ENCODE measurements at regions not wholly inside any gene's neighbourhood (a gene's known extent, or its start where the extent isn't known, plus 50 kb on each side); places are given as distances from the start of the nearest gene placed in this dataset.

DNA sequence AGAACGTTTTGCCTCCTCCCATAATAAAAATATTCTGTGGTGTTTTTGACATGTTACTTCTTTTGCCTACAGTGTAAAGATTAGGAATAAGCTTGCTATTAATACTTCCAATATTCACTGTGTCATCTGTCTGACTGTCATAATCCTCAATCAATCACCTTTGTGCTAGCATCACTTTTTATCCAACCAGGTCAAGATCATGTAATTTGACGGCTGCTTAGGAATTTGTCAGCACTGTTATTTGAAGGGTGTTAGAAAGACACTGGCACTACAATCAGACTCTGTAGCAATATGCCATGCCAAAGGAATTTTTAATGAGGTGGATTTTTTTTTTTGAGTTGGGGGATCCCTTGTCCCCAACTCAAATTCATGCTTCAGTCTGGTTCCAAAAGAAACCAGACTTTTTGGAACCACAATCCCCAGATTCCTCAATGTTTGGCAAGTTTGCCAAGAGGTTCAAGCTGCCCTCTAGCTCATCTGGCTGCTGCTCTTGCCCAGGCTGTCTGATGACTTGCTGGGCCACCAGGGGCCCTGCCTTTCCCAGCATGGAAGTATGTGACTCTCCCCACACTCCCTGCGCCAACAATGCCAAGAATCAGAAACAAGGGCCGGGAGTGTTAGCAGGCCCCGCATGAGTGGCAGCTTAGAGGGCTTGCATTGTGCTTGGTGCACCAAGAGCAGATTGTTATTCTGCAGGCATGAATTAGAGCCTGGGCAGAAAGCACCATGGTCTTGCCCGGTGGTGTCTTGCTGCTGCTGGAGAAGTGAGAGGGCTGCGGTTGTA lies 58.6 kb upstream of the TSC22D2 start:
- no peaks in the 10 kb centered on the region for H3K36me3 Mint-ChIP-seq (ENCODE audit: low read depth)
- H3K4me1 Mint-ChIP-seq (ENCODE audit: low read depth), result peaks cover 74% of the 10 kb centered on the region
- H3K4me3 Mint-ChIP-seq (ENCODE audit: unreplicated experiment), result no peak overlapping the region
- no peaks in the 10 kb centered on the region for H3K9me3 Mint-ChIP-seq (ENCODE audit: low read depth)
- TF ChIP-seq, protein P1, sequence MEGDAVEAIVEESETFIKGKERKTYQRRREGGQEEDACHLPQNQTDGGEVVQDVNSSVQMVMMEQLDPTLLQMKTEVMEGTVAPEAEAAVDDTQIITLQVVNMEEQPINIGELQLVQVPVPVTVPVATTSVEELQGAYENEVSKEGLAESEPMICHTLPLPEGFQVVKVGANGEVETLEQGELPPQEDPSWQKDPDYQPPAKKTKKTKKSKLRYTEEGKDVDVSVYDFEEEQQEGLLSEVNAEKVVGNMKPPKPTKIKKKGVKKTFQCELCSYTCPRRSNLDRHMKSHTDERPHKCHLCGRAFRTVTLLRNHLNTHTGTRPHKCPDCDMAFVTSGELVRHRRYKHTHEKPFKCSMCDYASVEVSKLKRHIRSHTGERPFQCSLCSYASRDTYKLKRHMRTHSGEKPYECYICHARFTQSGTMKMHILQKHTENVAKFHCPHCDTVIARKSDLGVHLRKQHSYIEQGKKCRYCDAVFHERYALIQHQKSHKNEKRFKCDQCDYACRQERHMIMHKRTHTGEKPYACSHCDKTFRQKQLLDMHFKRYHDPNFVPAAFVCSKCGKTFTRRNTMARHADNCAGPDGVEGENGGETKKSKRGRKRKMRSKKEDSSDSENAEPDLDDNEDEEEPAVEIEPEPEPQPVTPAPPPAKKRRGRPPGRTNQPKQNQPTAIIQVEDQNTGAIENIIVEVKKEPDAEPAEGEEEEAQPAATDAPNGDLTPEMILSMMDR (IDR thresholded peaks at IDR 0.05), result peak; percentile 48
- H3K27ac Mint-ChIP-seq (ENCODE audit: unreplicated experiment), result peak overlapping the region; percentile 97
- H3K27me3 Mint-ChIP-seq (ENCODE audit: low read depth), result no peaks in the 10 kb centered on the region
- no peak for DNase-seq (ENCODE audit: low spot score)

- H3K27ac Mint-ChIP-seq (ENCODE audit: unreplicated experiment), result peak overlapping the region; percentile 97
- H3K4me1 Mint-ChIP-seq (ENCODE audit: low read depth), result peaks cover 81% of the 10 kb centered on the region
- no peaks in the 10 kb centered on the region for H3K27me3 Mint-ChIP-seq (ENCODE audit: low read depth)
- H3K4me3 Mint-ChIP-seq (ENCODE audit: unreplicated experiment), result peak overlapping the region; percentile 21
- no peaks in the 10 kb centered on the region for H3K36me3 Mint-ChIP-seq (ENCODE audit: low read depth)
- no peak for DNase-seq (ENCODE audit: low spot score)
- TF ChIP-seq, protein P1 (IDR thresholded peaks at IDR 0.05), result no peak
- no peaks in the 10 kb centered on the region for H3K9me3 Mint-ChIP-seq (ENCODE audit: low read depth)
Observed at GRCh38 chr3:150348500-150348899, 59.6 kb upstream of the TSC22D2 start.

DNA sequence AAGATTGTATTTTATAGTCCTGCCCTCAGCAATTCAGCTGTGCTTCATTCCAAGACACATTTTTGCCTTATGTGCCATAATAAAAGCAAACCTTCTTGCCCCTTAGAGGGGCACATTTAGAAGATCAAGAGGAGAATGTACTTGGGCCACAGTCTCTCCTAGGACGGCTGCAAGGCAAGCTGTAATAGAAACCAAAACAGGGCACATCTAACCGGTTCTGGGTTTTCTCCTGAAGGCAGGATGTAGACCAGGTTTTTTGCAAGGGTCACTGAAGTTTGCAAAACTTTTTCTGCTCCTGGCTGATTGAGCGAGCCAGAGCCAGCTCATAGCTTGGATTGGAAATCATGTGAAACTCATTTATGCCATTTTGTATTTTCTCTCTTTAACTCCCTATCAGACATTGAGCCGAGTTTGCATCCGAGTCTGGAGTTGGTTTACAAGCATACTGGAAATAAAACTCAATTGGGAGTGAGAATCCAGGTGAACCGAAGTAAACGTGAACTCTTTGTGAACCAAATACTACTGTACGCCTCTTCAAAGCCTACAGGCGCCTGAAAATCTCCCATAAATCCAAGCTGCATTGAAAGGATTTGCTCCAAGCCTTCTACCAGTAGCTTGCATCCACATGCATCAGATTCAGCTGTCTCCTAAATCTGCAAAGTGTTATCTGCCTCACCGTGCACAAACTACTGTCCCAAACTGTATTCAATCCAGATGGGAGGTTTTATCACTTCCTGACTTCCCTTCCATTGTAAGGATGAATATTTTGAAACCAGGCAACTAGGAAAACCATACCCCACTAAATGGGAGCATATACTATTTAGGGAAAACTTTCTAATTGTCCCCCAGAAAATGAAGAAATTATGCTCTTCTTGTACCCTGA lies 60.9 kb upstream of the TSC22D2 start:
- H3K27ac Mint-ChIP-seq (ENCODE audit: unreplicated experiment), result peak overlapping the region; percentile 97
- no peaks in the 10 kb centered on the region for H3K36me3 Mint-ChIP-seq (ENCODE audit: low read depth)
- H3K4me3 Mint-ChIP-seq (ENCODE audit: unreplicated experiment), result peak overlapping the region; percentile 47
- no peaks in the 10 kb centered on the region for H3K27me3 Mint-ChIP-seq (ENCODE audit: low read depth)
- no peak for DNase-seq (ENCODE audit: low spot score)
- H3K9me3 Mint-ChIP-seq (ENCODE audit: low read depth), result no peaks in the 10 kb centered on the region
- TF ChIP-seq, protein P1 (IDR thresholded peaks at IDR 0.05), result peak; percentile 5
- H3K4me1 Mint-ChIP-seq (ENCODE audit: low read depth), result peaks cover 85% of the 10 kb centered on the region

DNA sequence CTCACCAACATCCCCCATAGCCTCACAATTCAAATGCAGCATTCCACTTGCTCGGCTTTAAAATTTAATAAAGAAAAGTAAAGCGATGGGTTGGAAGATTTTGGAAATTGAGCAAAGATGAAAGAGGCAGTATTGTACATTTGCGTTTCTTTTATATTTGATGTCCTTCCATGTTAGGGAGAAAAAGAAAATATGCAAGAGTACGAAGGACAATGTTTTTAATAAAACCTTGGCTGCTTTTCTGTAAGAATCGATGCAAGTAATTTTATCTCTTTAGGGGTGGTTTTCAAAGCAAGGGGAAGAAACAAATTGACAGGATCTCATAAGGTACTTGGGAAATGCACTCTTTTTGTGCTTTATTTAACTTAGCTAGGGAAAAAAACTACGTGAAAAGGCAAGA lies 61.8 kb upstream of the TSC22D2 start:
- Mint-ChIP-seq H3K4me3 (ENCODE audit: unreplicated experiment) (peak overlapping the region; percentile 59), H3K27me3 (ENCODE audit: low read depth) (no peaks in the 10 kb centered on the region), H3K27ac (ENCODE audit: unreplicated experiment) (peak overlapping the region; percentile 97), H3K9me3 (ENCODE audit: low read depth) (no peaks in the 10 kb centered on the region), H3K4me1 (ENCODE audit: low read depth) (peaks cover 79% of the 10 kb centered on the region), H3K36me3 (ENCODE audit: low read depth) (no peaks in the 10 kb centered on the region)
- DNase-seq (ENCODE audit: low spot score), result no peak
- TF ChIP-seq, protein P1 (IDR thresholded peaks at IDR 0.05), result no peak

DNA sequence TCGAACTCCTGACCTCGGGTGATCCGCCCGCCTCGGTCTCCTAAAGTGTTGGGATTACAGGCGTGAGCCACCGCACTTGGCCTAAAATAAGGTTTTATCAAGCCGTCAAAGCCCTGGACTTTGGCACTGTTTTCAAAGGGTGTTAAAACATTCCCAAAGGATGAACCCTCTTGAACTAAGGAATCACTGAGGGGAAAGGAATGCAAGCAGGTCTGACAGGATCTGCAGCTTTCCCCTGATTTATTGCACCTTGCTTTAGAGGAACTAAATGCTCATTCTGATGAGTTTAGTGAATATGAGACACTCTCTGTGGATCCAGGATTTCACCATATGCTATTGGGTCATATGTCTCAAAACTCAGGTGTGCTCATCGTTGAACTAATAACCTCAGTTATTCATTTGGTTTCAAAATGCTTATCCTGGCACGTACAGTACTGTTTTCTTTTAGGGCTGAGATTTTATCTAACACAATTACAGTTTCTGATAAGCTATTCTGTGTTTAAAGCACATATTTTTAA lies 63.0 kb upstream of the TSC22D2 start:
- TF ChIP-seq, protein P1 (IDR thresholded peaks at IDR 0.05), result no peak
- Mint-ChIP-seq H3K9me3 (ENCODE audit: low read depth) (no peaks in the 10 kb centered on the region), H3K36me3 (ENCODE audit: low read depth) (no peaks in the 10 kb centered on the region), H3K27me3 (ENCODE audit: low read depth) (no peaks in the 10 kb centered on the region), H3K4me1 (ENCODE audit: low read depth) (peaks cover 70% of the 10 kb centered on the region), H3K27ac (ENCODE audit: unreplicated experiment) (peak overlapping the region; percentile 97), H3K4me3 (ENCODE audit: unreplicated experiment) (no peak overlapping the region)
- DNase-seq (ENCODE audit: low spot score), result no peak

All from chondrocyte (in vitro differentiated cells).